HFFc6 (cell line): ENCODE measurements at regions not wholly inside any gene's neighbourhood (a gene's known extent, or its start where the extent isn't known, plus 50 kb on each side); places are given as distances from the start of the nearest gene placed in this dataset.
"Not testable (repeated sequence)": the region's sequence is repeated elsewhere in the genome, so short reads cannot be mapped to it uniquely, and the experiment has no call there.

ENCODE experiments used
- DNase-seq: peaks from one replicate; pipeline ENCODE4 v3.0.0-alpha.2; 2018
- H3K27ac Mint-ChIP-seq: 2 replicates; pipeline ENCODE4 v1.8.0; 2020; ENCODE audit warnings: mild to moderate bottlenecking, mixed read lengths
- H3K27me3 Mint-ChIP-seq: 2 replicates; pipeline ENCODE4 v1.8.0; 2021; ENCODE audit warnings: mild to moderate bottlenecking, moderate library complexity, mixed read lengths; ENCODE audit not compliant: insufficient read depth
- H3K36me3 Mint-ChIP-seq: 2 replicates; pipeline ENCODE4 v1.8.0; 2021; ENCODE audit warnings: low read depth, mixed read lengths
- H3K4me1 Mint-ChIP-seq: 2 replicates; pipeline ENCODE4 v1.8.0; 2020; ENCODE audit warnings: low read depth, mixed read lengths
- H3K4me3 Mint-ChIP-seq: 2 replicates; pipeline ENCODE4 v1.8.0; 2020; ENCODE audit warnings: mild to moderate bottlenecking, moderate library complexity, mixed read lengths
- H3K9me3 Mint-ChIP-seq: 2 replicates; pipeline ENCODE4 v1.8.0; 2020; ENCODE audit warnings: mild to moderate bottlenecking, mixed read lengths
- TF ChIP-seq, protein P1 (sequence below): fragments of 200-600 bp; sonication (generic); IDR thresholded peaks from 2 replicates; pipeline ENCODE4 v1.5.0; 2021; ENCODE audit warnings: antibody characterized with exemption, mild to moderate bottlenecking

DNA sequence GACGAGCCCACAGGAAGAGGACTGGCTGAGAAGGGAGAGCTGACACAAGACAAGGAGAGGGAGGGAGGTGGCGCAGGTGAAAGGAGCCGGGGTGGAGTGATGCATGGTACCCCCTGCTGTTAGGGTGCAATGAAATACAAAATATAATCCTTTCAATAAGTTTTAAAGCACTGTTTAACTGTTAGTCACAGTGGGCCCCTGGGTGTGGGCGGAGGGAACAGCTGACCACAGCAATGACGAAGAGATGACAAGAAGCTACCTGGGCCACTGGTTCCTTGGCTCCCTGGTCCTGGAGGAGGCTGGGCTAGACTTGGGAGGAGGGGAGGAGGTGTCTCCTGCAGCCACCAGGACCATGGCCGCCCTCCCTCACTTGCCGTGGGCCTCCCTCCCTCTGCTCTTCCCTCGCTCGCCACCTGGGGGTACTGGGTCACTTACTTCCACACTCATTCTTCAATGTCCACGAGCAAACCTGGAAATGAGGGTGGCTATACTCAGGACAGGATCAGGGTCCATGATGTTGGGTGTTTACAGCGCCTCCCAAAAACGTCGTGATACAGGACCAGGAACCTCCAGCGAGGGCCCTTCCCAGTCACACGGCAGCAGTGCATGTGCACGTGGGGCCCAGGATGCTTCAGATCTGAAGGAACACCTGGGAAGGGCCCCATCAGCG lies 196.1 kb downstream of the ANKRD30B start:
- no peak overlapping the region for H3K27ac Mint-ChIP-seq
- peaks cover 20% of the 10 kb centered on the region for H3K9me3 Mint-ChIP-seq
- H3K4me3 Mint-ChIP-seq: no peak overlapping the region
- peaks cover 5% of the 10 kb centered on the region for H3K36me3 Mint-ChIP-seq
- no peaks in the 10 kb centered on the region for H3K27me3 Mint-ChIP-seq
- TF ChIP-seq, protein P1, sequence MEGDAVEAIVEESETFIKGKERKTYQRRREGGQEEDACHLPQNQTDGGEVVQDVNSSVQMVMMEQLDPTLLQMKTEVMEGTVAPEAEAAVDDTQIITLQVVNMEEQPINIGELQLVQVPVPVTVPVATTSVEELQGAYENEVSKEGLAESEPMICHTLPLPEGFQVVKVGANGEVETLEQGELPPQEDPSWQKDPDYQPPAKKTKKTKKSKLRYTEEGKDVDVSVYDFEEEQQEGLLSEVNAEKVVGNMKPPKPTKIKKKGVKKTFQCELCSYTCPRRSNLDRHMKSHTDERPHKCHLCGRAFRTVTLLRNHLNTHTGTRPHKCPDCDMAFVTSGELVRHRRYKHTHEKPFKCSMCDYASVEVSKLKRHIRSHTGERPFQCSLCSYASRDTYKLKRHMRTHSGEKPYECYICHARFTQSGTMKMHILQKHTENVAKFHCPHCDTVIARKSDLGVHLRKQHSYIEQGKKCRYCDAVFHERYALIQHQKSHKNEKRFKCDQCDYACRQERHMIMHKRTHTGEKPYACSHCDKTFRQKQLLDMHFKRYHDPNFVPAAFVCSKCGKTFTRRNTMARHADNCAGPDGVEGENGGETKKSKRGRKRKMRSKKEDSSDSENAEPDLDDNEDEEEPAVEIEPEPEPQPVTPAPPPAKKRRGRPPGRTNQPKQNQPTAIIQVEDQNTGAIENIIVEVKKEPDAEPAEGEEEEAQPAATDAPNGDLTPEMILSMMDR: no peak
- no peak for DNase-seq
- no peaks in the 10 kb centered on the region for H3K4me1 Mint-ChIP-seq

DNA sequence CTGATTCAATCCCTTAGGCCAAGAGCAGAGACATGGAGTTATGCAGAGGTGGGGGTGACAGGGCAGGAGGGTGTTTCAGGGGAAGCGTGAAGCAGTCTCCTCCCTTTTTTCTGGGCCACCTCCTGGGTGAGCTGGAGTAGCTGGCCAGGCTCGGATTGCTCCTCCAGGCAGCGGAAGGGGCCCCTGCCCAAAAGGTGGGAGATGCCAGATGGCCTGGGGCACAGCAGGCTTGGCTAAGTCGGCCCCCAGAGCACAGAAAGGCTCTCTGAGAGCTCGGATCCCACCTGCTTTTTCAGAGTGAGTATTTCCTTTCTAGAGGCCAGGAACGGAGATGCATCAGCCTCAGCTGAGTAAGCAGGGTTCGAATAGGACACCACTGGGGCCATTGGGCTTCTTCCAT lies 196.9 kb downstream of the ANKRD30B start:
- no peak overlapping the region for H3K27ac Mint-ChIP-seq
- peaks cover 5% of the 10 kb centered on the region for H3K36me3 Mint-ChIP-seq
- peaks cover 27% of the 10 kb centered on the region for H3K9me3 Mint-ChIP-seq
- no peaks in the 10 kb centered on the region for H3K27me3 Mint-ChIP-seq
- H3K4me3 Mint-ChIP-seq: no peak overlapping the region
- TF ChIP-seq, protein P1: no peak
- no peaks in the 10 kb centered on the region for H3K4me1 Mint-ChIP-seq
- DNase-seq: no peak

DNA sequence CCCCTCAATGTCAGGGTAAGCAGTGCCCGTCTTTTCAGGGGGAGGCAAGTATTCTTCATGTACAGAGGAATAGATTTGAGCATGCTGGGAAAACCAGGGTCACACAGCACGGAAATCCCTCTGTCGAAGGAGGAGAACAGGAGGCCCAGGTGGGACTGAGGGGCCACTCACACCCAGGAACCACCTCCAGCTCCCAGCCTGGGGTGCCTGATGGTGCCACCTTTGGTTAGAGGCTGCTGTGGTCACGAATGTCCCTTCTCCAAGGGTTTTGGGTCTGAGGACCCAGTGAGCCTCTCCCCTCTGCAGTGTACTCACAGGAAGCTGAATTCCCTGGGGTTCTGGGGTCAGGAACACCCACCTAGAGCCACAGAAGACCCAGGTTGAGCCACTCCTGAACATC lies 197.3 kb downstream of the ANKRD30B start:
- Mint-ChIP-seq H3K9me3 (peaks cover 28% of the 10 kb centered on the region), H3K36me3 (peaks cover 5% of the 10 kb centered on the region), H3K4me1 (no peaks in the 10 kb centered on the region), H3K4me3 (no peak overlapping the region), H3K27ac (no peak overlapping the region), H3K27me3 (no peaks in the 10 kb centered on the region)
- TF ChIP-seq, protein P1: no peak
- no peak for DNase-seq

DNA sequence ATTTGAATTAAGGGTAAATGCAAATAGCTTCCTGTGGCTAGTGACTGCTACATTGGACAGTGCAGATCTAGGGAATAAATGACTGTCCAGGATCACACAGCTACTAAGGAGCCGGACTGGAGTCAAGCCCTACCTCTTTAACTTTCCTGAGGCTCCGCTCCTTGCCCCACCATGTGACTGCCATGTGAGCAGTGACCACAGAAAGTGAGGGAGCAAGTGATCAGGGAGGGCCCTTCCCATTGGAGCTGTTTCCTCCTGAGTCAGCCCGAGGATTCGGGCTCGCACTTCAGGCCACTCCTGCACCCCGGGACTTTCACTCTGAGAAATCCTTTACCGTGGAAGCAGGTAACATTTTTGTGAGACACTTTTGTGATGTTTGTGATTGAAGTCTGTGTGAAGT lies 198.0 kb downstream of the ANKRD30B start:
- Mint-ChIP-seq H3K27ac (no peak overlapping the region), H3K9me3 (peaks cover 28% of the 10 kb centered on the region), H3K27me3 (no peaks in the 10 kb centered on the region)

DNA sequence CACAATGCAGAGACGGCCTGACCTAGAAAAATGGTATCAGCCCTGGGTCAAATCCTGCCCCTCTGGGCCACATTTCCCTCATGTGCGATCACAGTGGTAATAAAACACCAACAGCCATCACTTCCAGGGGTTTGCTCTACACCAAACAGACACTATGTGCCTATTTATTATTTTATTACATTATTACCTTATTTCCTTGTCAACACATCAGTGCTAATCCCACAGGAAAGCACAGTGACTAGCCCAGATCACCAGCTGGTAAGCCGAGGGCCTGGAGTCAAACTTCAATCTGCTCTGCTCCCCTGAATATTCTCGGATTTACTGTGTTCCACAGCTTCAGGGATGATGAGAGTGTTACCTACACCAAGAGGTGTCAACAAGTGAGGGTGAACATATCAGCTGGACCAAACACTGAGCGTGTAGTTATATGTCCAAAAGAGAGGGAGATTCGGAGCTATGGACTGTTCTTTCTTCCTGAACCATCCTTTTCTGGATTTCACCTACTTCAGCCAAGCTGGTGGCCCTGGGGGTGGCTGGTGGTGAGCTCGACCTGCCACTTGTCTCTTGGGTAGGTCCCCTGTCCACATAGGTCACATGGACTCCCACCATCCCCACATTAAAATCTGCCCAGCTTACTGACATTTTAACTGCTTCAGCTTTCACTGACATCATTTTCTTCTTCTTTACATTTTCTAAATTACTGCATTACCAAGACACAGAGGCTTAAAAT lies 198.9 kb downstream of the ANKRD30B start:
- not testable (repeated sequence) for H3K27ac Mint-ChIP-seq, H3K36me3 Mint-ChIP-seq, H3K4me3 Mint-ChIP-seq, DNase-seq, H3K4me1 Mint-ChIP-seq, H3K27me3 Mint-ChIP-seq
- peaks cover 28% of the 10 kb centered on the region for H3K9me3 Mint-ChIP-seq

More for the DNA sequence above, 198.0 kb downstream of the ANKRD30B start:
- Mint-ChIP-seq H3K4me3 (no peak overlapping the region), H3K36me3 (peaks cover 5% of the 10 kb centered on the region), H3K4me1 (no peaks in the 10 kb centered on the region)
- DNase-seq: no peak
- TF ChIP-seq, protein P1: no peak

DNA sequence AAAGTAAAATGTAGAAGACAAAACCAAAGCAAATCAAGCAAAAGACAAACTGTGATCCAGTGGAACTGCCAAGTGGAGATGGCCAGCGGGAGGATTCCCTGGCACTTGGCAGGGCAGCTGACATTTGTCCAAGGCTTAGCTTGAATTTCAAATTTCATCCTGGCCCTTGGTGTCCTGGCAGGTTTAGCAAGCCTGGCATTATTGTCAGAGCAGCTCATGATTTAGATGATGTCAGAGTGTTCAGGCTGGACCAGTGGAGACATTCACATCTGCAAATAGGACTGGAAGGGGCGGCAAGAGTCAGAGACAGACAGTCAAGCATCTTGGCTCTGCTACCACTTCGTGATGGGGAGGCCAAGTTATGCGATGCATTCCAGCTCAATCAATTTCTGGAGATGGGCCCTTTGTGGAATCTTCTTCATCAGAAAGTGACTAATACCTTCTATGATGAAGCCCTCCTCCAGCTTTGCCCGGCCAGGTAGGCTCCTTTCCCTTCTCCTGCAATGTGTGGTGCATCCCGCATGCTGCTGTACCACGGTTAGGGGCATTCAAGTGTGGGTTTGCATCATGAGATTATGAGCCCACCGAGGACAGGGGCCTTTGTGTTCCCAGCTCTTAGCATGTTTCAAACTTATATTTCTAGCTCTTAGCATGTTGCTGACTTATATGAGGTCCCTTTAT lies 199.7 kb downstream of the ANKRD30B start:
- H3K4me1 Mint-ChIP-seq: no peaks in the 10 kb centered on the region
- peaks cover 25% of the 10 kb centered on the region for H3K9me3 Mint-ChIP-seq
- H3K27ac Mint-ChIP-seq: no peak overlapping the region
- no peaks in the 10 kb centered on the region for H3K27me3 Mint-ChIP-seq
- no peak overlapping the region for H3K4me3 Mint-ChIP-seq
- TF ChIP-seq, protein P1: no peak
- DNase-seq: no peak
- peaks cover 5% of the 10 kb centered on the region for H3K36me3 Mint-ChIP-seq
